GM21360 (cell line): ENCODE measurements at regions not wholly inside any gene's neighbourhood (a gene's known extent, or its start where the extent isn't known, plus 50 kb on each side); places are given as distances from the start of the nearest gene placed in this dataset.

Source experiments
- ATAC-seq: cut with Tn5 transposase; IDR thresholded peaks from one replicate; pipeline ENCODE4 v1.9.1; 2021; ENCODE audit warnings: mild to moderate bottlenecking, moderate library complexity; ENCODE audit not compliant: unreplicated experiment

DNA sequence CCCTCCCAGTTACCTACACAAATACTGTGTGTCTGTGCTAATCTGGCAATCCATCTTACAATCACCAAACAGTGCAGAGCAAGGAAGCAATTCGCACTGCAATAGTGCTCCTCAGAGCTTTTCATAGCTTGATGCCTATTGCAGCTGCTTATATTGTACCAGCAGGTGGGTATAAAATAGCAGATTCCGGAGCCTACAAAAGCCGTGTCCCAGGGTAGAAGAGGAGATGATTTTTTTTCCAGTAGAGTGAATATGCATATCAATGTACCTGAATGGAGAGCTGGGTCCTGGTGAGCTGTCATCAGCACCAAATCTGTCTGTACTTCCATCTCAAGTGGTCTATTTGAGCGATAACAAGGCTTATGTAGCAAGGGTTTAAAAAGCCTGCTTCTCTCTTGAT is 668.4 kb downstream of the DIAPH3 start:
- ATAC-seq: no peak

DNA sequence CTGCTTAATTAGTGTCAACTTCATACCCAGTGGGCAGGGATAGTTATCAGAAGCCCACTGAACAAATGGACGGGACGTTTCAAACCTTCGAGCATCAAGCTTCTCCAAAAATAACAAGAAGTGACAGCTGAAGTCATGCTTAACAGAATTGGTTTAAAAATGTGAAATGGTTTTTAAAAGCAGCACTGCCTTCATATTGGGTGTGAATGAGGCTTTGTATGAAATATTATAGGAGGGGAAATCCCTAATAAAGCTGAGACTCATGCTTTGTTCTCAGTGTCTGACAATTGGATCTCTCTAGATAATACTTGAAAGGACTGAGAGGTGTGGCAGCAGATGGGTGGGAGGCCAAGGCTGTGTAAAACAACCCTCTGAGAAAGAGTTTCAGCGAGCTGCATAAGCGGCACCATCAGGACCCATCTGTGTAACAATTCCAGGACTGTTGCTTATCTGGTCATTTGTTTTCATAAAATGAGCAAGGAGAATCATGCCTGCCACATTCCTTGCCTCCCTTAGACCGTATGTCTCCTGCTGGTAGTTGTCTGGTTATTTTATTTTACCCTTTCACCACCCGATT is 667.7 kb downstream of the DIAPH3 start:
- ATAC-seq: no peak

DNA sequence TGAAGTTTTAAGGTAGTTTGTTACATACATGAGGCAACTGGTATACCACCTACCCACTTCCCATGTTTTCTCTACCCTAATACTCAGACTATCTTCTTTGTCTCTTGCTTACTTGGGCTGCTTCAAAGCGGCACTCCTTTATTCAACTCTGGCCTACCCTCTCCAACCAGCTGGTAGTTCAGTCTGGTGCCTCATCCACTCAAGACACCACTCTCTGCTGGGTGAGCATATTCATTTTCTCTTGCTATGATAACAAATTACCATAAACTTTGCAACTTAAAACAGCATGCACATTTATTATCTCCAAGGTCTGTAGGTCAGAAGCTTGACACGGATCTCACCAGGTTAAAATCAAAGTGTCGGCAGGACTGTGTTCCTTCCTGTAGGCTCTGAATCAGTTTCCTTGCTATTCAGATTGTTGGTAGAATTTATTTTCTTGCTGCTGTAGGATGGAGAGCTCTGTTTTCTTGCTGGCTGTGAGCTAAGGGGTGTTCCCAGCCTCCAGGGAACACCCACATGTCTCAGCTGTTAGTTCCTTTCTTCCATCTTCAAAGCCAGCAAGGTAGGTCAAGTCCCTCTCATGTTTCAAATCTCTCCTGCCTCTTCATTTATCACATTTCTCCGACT is 666.0 kb downstream of the DIAPH3 start:
- ATAC-seq: no peak

DNA sequence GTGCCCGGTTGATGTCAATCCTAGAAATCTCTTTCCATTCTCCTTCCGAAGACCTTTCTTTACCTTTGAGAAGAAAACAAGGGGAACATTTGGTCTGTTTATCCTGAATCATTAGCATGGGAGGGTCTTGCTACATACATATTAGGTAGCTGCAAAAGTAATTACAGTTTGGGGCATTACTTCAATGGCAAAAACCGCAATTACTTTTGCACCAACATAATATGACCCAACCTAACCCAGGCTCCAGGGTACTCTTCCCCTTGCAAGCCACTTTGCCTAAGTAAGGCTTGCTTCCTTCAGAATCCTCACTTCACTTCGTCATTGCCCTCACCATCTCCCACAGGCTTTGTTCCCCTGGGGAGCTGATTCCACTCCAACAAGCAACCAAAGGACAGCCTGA is 662.7 kb downstream of the DIAPH3 start:
- ATAC-seq: no peak

DNA sequence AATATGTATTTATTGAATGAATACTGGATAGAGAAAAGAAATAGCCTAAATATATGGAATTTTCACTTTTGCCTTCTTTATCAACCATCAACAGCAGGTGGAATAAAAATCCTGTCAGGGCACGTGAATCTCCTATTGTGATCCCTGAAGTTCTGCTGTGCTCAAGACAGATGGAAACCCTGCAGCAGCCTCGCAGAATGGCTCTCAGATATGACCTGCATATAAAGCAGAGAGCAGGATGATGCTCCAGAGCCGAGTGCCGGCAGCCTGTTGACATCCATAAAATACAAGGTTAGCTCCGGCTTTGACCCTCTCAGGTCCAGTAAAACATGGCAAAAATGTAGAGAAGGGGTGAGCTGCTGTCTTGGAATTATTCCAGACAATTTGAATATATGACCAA is 659.3 kb downstream of the DIAPH3 start:
- no peak for ATAC-seq

DNA sequence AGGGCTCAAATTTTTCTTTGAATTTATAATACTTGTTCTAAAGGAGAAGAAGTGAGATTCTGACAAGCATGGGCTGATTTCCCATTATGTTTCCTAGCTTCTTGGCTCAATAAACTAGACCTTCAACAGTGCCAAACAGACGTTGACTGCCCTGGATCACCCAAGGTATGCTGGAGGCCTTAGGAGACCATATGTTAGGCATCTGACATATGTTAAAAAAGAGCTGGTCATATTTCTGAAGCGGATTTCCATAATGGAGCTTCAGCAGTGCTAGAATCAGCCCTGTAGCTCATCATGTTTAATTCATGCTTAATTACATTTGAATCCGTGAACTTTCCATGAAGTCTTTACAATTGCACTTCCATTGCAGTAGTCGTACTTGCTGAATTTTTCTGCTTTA is 653.3 kb downstream of the DIAPH3 start:
- ATAC-seq: no peak

DNA sequence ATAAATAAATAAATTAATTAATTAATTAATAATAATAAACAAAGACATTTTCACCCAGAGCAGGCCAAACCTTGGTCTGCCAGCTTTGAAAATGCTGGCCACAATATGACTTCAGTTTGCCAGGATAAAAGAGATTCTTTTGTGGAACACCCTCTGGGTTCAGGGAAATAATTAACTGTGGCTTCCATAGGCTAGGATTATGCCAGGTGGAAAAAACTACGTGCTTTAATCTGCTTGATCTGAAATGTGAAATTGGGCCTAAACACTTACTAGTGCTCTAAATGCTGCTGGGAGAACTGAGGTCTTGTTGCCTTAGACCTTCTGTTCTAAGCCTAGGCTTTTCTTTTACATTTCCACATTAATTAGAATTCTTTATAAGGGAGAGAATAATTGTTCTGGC is 650.0 kb downstream of the DIAPH3 start:
- ATAC-seq: no peak

DNA sequence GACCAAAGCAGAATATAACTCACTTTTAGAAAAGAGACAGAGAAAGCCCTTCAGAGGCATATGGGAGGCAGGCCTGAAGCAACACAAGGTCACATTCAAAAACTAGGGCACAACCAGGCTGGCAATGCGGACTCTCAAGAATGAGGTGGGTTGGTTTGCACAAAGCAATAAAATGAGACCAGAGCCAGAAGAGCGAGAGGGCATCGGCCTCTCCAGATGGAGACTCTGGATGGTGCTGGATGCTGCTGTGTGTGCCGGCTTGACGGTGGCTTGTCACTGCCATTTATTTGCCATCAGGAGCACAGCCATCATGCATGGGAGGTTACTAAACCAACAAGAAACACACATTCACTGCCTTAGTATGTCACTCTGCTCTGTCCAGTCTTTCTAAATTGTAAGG is 649.4 kb downstream of the DIAPH3 start:
- no peak for ATAC-seq

DNA sequence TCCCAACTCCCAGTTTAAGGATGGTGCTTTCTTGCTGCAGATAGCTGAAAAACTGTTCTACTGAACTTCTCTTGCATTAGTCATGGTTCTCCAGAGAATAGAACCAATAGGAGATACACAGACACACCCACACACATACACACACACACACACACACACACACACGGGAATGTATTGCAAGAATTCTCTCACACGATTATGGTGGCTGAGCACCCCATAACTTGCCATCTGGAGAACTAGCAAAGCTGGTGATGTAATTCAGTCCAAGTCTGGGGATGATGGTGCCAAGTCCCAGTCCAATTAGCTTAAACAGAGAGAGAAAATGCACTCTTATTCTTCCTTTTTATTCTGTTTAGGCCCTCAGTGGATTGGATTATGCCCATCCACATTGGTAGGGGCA is 643.9 kb downstream of the DIAPH3 start:
- ATAC-seq: no peak

DNA sequence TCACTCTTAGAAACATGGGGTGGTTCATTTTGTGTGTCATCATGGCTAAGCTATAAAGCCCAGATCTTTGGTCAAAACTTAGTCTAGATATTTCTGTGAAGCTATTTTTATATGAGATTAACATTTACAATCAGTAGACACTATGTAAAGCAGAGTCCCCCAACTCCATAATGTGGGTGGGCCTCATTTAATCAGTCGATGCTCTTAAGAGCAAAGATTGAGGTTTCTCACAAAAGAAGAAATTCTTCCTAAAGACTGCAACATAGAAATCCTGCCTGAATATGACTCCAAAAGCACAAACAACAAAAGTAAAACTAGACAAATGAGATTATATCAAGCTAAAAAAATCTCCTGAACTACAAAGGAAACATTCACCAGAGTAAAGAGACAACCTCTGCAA is 642.2 kb downstream of the DIAPH3 start:
- no peak for ATAC-seq

DNA sequence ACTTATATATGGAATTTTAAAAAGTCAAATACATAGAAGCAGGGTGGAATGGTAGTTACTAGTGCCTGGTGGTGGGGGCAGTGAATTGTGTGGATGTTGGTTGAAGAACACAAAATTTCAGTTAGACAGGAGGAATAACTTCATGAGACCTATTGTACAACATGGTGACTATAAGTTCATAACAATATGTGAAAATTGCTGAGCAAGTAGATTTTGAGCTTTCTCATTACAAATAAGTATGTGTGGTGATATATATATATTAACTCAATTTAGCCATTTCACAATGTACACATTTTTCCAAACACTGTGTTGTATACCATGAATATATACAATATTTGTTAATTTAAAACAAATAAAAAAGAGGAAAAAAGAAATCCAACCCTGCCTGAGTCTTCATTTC is 641.1 kb downstream of the DIAPH3 start:
- no peak for ATAC-seq

DNA sequence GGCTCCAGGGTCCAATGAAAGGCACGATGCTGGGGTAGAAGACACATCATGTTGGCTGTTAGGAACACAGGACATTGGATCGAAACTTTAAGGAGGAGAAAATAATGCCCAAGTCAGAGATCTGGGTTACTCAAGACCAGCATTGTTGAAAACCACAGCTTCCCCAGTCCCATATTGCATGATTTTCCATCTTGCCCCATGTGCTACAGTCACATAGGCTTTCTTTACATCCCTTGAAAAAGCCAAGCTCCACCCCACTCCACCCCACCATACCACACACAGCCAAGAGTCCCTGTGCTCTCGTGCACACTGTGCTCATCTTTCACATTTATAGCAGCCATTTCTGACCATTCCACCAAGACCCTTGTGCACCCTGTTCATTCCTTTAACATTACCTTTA is 636.2 kb downstream of the DIAPH3 start:
- no peak for ATAC-seq

DNA sequence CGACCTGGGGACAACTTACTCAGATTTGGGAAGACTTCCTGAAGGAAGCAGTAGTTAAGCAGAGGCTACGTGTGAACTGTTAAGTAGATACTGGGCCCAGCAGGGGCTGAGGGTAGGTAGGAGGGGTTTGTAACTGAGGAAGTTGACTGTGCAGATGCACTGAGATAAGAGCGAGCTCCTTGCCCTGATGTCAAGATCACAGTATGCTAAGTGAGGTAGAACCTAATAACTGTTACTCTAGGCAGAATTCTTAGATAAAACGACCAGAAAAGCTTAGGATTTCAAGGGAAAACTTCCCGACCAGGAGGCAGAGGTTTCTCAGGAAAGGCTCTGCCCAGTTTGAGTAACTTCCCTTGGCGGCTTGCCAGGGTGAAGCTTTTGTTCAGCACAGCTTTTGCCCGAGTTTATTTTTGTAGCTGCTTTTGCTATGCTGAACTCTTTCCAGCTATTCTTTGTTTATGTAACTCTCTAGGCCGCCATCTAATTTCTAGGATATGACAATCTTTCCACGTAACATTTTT is 632.1 kb downstream of the DIAPH3 start:
- ATAC-seq: peak; percentile 79

DNA sequence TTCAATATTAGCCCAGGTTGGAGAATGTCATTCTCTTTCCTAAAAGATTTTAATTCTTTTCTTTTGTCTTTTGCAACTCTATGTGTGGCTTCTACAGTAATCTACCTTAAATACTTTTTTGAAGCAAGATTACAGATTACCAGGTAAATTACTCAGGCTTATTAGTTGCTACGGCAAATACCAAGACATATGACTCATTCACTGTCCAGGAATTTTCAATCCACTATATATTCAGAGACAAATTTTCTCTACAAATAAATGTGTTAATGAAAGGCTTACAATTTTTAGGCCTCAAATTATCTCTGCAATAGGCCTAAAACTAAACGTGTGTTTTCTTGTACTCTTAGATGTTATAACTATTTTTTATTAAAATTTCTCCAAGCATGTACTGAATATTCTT is 631.3 kb downstream of the DIAPH3 start:
- ATAC-seq: no peak

DNA sequence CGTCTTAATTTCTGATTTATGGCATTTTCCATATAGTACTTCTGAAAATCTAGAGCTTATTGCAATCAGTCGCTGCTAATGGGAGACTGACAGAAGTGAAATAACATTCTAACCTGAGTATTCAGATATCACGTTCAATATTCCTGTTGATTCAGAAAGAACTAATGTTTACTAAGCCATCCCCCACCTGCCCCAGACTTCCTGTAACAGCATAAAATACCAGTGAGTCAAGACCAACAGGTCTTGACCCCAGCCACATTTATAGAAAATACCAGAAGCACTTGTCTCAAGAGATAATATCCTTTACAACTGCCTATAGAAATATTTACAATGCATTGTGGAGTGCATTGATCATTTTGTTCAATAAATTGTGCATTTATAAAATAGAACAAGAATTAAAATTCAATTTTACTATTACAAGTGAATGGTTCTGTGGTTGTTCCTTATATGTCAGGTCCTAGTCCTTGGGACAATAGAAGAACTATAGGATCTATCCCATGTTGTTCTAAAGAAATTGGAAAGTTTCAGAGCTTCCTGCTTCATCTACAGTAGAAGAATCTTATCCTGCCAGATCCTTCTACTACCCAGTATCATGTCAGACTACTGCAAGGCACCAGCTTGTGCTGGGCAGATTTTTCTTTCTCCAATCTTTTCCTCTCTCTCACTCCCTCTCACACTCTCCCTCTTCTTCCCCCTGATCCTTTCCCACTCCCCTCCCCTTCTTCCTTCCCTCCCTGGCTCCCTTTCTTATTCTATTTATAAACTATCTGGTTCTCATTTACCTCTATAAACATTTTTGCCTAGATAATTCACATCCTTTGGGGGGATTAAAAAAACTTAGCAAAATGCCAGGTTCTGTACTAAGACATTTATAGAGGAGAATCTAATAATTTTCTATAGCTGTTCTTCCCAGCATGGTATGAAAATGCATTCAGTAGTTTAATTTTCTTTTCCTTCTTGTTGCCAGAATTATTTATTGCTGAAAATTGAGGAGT is 629.9 kb downstream of the DIAPH3 start:
- ATAC-seq: no peak

DNA sequence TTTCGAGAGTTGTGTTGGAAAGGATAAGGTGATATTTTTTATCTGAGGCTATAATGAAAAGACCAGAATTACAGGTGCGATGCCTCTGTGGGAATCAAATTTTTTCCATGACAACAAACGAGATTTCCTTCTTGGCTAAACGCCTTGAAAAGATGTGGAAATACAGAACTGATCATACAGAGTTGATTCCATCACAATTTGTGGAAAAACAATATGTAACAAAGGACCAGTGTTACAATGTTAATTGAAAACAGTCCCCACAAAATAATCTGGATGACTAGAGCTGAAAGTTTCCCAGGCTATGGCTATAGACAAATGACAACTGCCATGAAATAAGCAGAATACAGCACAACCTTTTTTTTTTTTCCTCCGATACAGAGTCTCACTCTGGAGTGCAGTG is 628.9 kb downstream of the DIAPH3 start:
- no peak for ATAC-seq

DNA sequence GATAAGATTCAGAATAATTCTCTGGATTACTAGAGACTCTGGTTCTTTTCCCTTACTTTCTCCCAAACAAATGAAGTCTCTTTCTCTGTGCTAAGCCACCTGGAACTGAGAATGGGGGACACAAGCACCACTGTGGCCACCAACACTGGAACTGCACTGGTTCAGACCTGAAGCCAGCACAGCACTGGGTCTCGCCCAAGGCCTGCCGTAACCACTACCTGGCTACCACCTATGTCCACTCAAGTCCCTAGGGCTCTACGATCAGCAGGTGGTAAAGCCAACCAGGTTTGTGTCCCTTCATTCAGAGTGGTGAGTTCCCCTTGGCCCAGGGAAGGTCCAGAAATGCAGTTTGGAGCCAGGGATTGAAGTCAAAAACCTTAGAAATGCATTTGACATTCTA is 626.2 kb downstream of the DIAPH3 start:
- ATAC-seq: no peak

DNA sequence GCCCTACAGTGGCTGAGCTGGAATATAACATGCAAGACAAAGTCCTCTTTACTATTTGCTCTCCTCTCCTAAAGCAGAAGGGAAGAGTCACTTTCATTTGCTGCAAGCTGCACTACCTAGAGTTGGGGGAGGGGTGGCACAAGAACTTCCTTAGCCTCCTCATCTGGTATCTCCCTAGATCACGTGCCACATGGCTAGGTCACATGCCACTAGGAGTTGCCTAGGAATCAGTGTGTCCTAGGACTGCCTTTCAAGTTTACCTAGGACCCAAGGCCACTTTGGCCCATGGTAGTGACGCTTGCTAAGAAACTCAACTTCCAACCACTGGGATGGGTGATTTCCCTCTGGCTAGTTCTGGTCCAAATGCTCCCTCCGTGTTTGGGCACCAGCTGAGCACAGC is 625.2 kb downstream of the DIAPH3 start:
- ATAC-seq: no peak

DNA sequence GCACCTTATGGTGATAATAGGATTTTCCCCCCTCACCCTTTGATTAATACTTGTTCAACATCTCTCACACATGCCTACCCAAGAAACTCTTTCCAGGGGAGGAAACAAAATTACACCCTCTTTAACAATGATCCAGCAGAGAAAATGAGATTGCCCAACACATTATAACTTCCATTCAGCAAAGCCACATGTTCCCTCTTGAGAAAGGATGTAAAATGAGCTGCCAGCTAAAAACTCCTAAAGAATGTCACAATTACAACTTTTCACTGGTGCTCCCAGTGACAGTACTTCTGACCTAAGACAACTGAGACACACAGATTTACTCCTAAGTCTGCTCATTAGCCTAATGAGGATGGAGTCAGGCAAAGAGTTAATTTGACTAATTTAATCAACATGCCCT is 621.4 kb downstream of the DIAPH3 start:
- no peak for ATAC-seq

DNA sequence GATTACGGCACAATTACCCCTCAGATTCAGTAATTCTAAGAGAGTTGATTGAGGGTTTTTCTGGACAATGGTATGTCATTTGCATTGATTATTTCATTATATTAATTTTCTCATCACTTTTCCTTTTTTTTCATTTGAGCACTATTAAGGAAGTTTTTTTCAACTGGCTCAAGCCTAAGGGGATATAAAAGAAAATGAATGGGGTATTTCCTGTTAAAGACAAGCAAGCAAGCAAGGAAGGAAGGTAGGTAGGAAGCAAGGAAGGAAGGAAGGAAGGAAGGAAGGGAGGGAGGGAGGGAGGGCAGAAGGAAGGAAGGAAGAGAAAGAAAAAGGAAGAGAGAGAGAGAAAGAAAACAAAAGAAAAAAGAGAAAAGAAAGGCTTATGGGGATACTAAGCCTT is 620.3 kb downstream of the DIAPH3 start:
- no peak for ATAC-seq

DNA sequence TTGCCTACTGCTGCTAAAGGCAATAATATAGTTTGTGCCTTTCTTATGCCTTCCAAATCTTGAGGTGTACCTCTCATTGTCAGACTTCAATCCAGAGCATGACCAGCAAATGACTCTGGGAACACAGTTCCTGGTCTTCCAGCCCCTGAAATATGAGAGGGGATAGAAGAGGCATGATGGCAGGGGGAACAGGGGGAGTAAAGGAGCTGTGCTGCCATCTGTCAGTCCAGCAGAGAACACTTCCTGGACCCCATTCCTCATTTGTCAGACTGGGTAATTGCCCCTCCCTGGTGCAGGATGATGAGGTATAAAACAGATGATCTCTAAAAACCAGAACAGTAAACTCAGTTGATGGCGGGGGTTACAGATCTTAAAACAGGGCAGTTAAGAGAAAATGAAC is 618.7 kb downstream of the DIAPH3 start:
- ATAC-seq: no peak

DNA sequence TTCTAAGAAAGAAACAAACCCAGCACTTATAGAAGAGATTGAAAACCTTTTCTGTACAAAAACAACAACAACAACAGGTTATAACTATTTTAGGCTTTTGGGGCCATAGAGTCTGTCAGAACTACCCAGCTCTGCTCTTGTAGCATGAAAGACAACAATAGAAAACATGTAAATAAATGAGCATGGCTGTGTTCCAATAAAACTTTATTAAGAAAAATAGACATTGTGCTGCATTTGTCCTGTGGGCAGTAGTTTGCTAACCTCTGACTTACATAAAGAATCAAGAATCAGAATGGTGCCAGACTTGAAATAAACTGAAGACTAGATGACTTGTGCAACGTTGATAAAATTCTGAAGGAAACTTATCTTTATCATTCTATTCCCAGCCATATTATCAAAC is 617.5 kb downstream of the DIAPH3 start:
- no peak for ATAC-seq
